Activated naive CD4-positive, alpha-beta T cell treated with anti-CD3 and anti-CD28 coated beads, Interleukin-2, amount 50 U/mL, for 24 hours (primary cell): ENCODE measurements at regions not wholly inside any gene's neighbourhood (a gene's known extent, or its start where the extent isn't known, plus 50 kb on each side); places are given as distances from the start of the nearest gene placed in this dataset.

ENCODE experiments used
- H3K27ac Mint-ChIP-seq: one replicate; pipeline ENCODE4 v1.8.0; 2021; ENCODE audit warnings: mild to moderate bottlenecking, mixed read lengths
- H3K27me3 Mint-ChIP-seq: one replicate; pipeline ENCODE4 v1.8.0; 2021; ENCODE audit warnings: mixed read lengths
- H3K36me3 Mint-ChIP-seq: one replicate; pipeline ENCODE4 v1.8.0; 2021; ENCODE audit warnings: mixed read lengths
- H3K4me1 Mint-ChIP-seq: one replicate; pipeline ENCODE4 v1.8.0; 2021; ENCODE audit warnings: mixed read lengths
- H3K4me3 Mint-ChIP-seq: one replicate; pipeline ENCODE4 v1.8.0; 2021; ENCODE audit warnings: mild to moderate bottlenecking, mixed read lengths
- H3K9me3 Mint-ChIP-seq: one replicate; pipeline ENCODE4 v1.8.0; 2021; ENCODE audit warnings: mixed read lengths

DNA sequence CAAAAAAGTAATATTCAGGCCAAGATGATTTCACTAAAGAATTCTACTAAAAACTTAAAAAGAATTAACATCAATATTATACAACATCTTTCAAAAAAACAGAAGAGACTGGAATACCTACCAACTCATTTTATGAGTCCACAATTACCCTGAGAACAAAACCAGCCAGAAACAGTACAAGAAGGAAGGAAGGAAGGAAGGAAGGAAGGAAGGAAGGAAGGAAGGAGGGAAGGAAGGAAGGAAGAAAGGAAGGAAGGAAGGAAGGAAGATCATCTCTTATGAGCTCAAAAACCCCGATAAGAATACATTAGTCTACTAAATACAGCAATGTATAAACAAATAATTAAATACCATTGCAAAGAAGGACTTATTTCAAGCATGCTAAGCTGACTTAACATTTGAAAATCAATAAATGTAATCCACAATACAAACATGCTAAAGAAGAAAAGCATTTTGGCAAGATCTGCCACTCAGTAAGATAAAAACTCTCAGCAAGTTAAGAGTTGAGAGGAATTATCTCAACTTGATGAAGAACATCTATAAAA lies 149.9 kb upstream of the RGS18 start:
- H3K27ac Mint-ChIP-seq, result no peak overlapping the region
- no peaks in the 10 kb centered on the region for H3K36me3 Mint-ChIP-seq
- H3K9me3 Mint-ChIP-seq, result no peaks in the 10 kb centered on the region
- no peaks in the 10 kb centered on the region for H3K27me3 Mint-ChIP-seq
- H3K4me1 Mint-ChIP-seq, result no peaks in the 10 kb centered on the region
- no peak overlapping the region for H3K4me3 Mint-ChIP-seq

DNA sequence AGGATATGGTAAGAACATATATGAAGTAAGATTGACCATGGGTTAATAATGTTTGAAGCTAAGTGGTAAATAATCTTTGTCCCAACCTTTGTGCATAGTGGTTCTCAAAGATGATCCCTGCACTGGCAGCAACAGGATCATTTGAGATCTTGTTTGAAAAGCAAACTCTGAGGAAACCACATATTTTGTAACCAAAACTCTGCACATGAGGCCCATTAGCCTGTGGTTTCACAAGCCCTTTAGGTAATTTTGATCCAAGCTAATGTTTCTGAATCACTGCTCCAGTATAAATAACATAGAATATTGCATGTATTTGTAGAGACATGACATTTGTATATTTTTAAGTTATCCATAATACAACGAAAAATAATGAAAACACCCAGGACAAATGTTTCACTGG lies 147.9 kb upstream of the RGS18 start:
- no peak overlapping the region for H3K4me3 Mint-ChIP-seq
- no peaks in the 10 kb centered on the region for H3K27me3 Mint-ChIP-seq
- no peaks in the 10 kb centered on the region for H3K4me1 Mint-ChIP-seq
- H3K9me3 Mint-ChIP-seq, result no peaks in the 10 kb centered on the region
- no peak overlapping the region for H3K27ac Mint-ChIP-seq
- H3K36me3 Mint-ChIP-seq, result no peaks in the 10 kb centered on the region

GRCh38 chr1:192011525-192011924 lies 146.7 kb upstream of the RGS18 start:
- Mint-ChIP-seq H3K9me3 (no peaks in the 10 kb centered on the region), H3K36me3 (no peaks in the 10 kb centered on the region), H3K27me3 (no peaks in the 10 kb centered on the region)

DNA sequence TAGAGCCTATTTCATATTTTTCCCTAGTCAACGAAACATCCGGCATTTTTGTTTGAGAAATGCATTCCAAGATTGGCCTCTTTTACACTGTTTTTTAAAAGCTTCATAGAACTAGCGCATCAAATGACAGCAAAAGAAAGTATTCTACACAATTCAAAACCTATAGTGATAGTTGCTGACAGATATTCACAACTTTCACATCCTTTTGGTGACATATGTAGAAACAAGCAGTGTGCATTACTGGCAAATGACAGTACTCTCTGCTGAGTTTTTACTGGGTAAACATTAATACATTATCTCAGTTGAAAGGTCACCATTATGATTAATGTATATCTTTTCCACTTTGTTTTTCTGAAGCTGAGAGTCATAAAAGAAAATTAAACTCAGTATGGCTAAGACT lies 135.4 kb upstream of the RGS18 start:
- H3K36me3 Mint-ChIP-seq, result no peaks in the 10 kb centered on the region
- H3K4me3 Mint-ChIP-seq, result no peak overlapping the region
- H3K9me3 Mint-ChIP-seq, result peaks cover 8% of the 10 kb centered on the region
- H3K4me1 Mint-ChIP-seq, result no peaks in the 10 kb centered on the region
- H3K27me3 Mint-ChIP-seq, result no peaks in the 10 kb centered on the region
- H3K27ac Mint-ChIP-seq, result no peak overlapping the region

More at GRCh38 chr1:192011525-192011924, 146.7 kb upstream of the RGS18 start:
- Mint-ChIP-seq H3K4me1 (no peaks in the 10 kb centered on the region), H3K27ac (no peak overlapping the region), H3K4me3 (no peak overlapping the region)

- Mint-ChIP-seq H3K9me3 (peaks cover 13% of the 10 kb centered on the region), H3K4me3 (no peak overlapping the region), H3K27ac (no peak overlapping the region), H3K36me3 (no peaks in the 10 kb centered on the region), H3K4me1 (no peaks in the 10 kb centered on the region), H3K27me3 (no peaks in the 10 kb centered on the region)
Measured at GRCh38 chr1:192024881-192025280, 133.4 kb upstream of the RGS18 start.

DNA sequence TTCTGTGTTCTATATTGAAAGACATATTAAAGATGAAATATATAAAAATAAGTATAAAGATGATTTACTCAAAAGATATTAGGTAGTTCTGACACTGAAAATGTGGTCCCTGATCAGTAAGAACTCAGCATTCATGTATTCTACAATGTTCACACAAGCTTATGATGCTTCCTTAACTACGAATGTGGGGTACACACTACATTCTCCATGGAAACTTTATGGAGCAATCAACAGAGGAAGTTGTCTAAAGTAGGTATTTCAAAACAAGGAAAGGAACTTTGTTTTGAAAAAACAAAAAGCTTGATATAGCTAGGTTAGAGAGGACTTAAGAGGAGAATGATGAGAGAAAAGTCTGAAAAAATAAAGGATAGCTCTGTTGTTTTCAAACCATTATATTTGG lies 119.7 kb upstream of the RGS18 start:
- Mint-ChIP-seq H3K4me1 (no peaks in the 10 kb centered on the region), H3K36me3 (no peaks in the 10 kb centered on the region), H3K9me3 (peaks cover 3% of the 10 kb centered on the region), H3K27me3 (no peaks in the 10 kb centered on the region), H3K27ac (no peak overlapping the region), H3K4me3 (no peak overlapping the region)

- H3K36me3 Mint-ChIP-seq, result no peaks in the 10 kb centered on the region
- no peaks in the 10 kb centered on the region for H3K4me1 Mint-ChIP-seq
- H3K4me3 Mint-ChIP-seq, result no peak overlapping the region
- H3K27ac Mint-ChIP-seq, result no peak overlapping the region
- no peaks in the 10 kb centered on the region for H3K27me3 Mint-ChIP-seq
- H3K9me3 Mint-ChIP-seq, result no peaks in the 10 kb centered on the region
Measured at GRCh38 chr1:192045131-192045530, 113.1 kb upstream of the RGS18 start.

- Mint-ChIP-seq H3K4me3 (no peak overlapping the region), H3K27me3 (no peaks in the 10 kb centered on the region), H3K36me3 (no peaks in the 10 kb centered on the region), H3K9me3 (no peaks in the 10 kb centered on the region), H3K27ac (no peak overlapping the region), H3K4me1 (no peaks in the 10 kb centered on the region)
Measured at GRCh38 chr1:192053531-192053971, 104.7 kb upstream of the RGS18 start.

GRCh38 chr1:192057766-192058165 lies 100.5 kb upstream of the RGS18 start:
- H3K27ac Mint-ChIP-seq, result no peak overlapping the region
- no peaks in the 10 kb centered on the region for H3K9me3 Mint-ChIP-seq
- no peaks in the 10 kb centered on the region for H3K36me3 Mint-ChIP-seq
- no peak overlapping the region for H3K4me3 Mint-ChIP-seq
- H3K4me1 Mint-ChIP-seq, result no peaks in the 10 kb centered on the region
- no peaks in the 10 kb centered on the region for H3K27me3 Mint-ChIP-seq

- H3K36me3 Mint-ChIP-seq, result no peaks in the 10 kb centered on the region
- H3K9me3 Mint-ChIP-seq, result no peaks in the 10 kb centered on the region
- H3K4me1 Mint-ChIP-seq, result no peaks in the 10 kb centered on the region
- no peaks in the 10 kb centered on the region for H3K27me3 Mint-ChIP-seq
- H3K4me3 Mint-ChIP-seq, result no peak overlapping the region
- no peak overlapping the region for H3K27ac Mint-ChIP-seq
Measured at GRCh38 chr1:192059407-192059806, 98.9 kb upstream of the RGS18 start.

DNA sequence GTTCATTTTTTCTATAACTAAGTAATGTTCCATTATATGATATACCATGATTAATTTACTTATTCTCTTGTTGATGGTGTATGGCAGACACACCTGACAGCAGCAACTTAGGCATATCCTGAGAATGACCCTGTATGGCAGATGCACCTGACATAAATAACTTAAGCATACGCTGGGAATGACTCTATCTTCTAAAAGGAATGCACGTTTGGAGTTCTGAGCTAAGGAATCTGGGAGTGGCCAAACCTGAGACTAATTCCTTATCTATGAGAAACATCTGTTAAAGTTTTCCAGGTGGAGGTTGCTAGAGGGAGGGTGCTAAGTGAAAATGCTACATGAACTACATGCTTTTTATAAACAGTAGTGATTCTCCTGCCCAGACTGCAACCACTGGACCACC lies 96.7 kb upstream of the RGS18 start:
- no peaks in the 10 kb centered on the region for H3K27me3 Mint-ChIP-seq
- H3K36me3 Mint-ChIP-seq, result no peaks in the 10 kb centered on the region
- no peak overlapping the region for H3K4me3 Mint-ChIP-seq
- no peaks in the 10 kb centered on the region for H3K4me1 Mint-ChIP-seq
- no peak overlapping the region for H3K27ac Mint-ChIP-seq
- H3K9me3 Mint-ChIP-seq, result no peaks in the 10 kb centered on the region

GRCh38 chr1:192065087-192065486 lies 93.2 kb upstream of the RGS18 start:
- H3K4me3 Mint-ChIP-seq, result no peak overlapping the region
- no peaks in the 10 kb centered on the region for H3K9me3 Mint-ChIP-seq
- H3K36me3 Mint-ChIP-seq, result no peaks in the 10 kb centered on the region
- no peak overlapping the region for H3K27ac Mint-ChIP-seq
- no peaks in the 10 kb centered on the region for H3K4me1 Mint-ChIP-seq
- no peaks in the 10 kb centered on the region for H3K27me3 Mint-ChIP-seq

DNA sequence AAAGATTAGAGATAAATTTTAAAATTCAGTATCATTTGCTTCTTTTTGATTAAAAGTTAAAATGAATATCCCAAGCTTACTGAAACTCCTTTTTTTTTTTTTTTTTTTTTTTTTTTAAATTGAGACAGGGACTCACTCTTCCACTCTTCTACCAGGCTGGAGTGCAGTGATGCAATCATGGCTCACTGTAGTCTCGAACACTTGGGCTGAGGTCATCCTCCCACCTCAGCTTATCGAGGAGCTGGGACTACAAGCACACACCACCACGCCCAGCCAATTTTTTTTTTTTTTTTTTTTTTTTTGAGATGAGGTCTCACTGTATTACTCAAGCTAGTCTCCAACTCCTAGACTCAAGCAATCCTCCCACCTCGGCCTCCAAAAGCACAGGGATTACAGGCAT lies 92.1 kb upstream of the RGS18 start:
- H3K9me3 Mint-ChIP-seq, result no peaks in the 10 kb centered on the region
- no peaks in the 10 kb centered on the region for H3K36me3 Mint-ChIP-seq
- H3K27ac Mint-ChIP-seq, result no peak overlapping the region
- no peaks in the 10 kb centered on the region for H3K27me3 Mint-ChIP-seq
- no peaks in the 10 kb centered on the region for H3K4me1 Mint-ChIP-seq
- H3K4me3 Mint-ChIP-seq, result no peak overlapping the region

- no peaks in the 10 kb centered on the region for H3K9me3 Mint-ChIP-seq
- H3K4me1 Mint-ChIP-seq, result no peaks in the 10 kb centered on the region
- no peaks in the 10 kb centered on the region for H3K27me3 Mint-ChIP-seq
- no peaks in the 10 kb centered on the region for H3K36me3 Mint-ChIP-seq
- no peak overlapping the region for H3K27ac Mint-ChIP-seq
- no peak overlapping the region for H3K4me3 Mint-ChIP-seq
Measured at GRCh38 chr1:192067360-192067759, 90.9 kb upstream of the RGS18 start.

DNA sequence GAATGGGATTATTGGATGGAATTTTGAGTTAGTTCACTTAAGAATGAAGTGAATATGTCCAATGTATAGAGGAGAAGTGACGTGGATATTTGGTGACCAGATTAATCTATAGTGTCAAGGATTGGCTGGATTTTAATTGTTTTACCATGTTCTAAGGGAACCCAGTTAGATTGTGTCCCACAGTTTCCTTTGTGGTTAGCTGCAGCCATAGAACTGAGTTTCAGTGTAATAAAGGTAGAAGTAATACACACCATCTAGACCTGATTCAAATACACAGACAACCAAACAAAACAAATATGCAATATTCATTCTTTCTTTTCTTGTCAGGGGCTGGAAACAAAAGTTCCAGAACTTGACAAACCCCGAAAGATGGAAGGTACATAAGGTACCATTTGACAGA lies 88.0 kb upstream of the RGS18 start:
- Mint-ChIP-seq H3K9me3 (no peaks in the 10 kb centered on the region), H3K27ac (no peak overlapping the region), H3K4me1 (no peaks in the 10 kb centered on the region), H3K36me3 (no peaks in the 10 kb centered on the region), H3K27me3 (no peaks in the 10 kb centered on the region), H3K4me3 (no peak overlapping the region)

- Mint-ChIP-seq H3K9me3 (peaks cover 8% of the 10 kb centered on the region), H3K27ac (no peak overlapping the region)
Measured at GRCh38 chr1:192080684-192081083, 77.6 kb upstream of the RGS18 start.

GRCh38 chr1:192081359-192081758 lies 76.9 kb upstream of the RGS18 start:
- Mint-ChIP-seq H3K36me3 (no peaks in the 10 kb centered on the region), H3K27me3 (no peaks in the 10 kb centered on the region), H3K27ac (no peak overlapping the region), H3K4me3 (no peak overlapping the region), H3K4me1 (no peaks in the 10 kb centered on the region), H3K9me3 (peaks cover 8% of the 10 kb centered on the region)

More at GRCh38 chr1:192080684-192081083, 77.6 kb upstream of the RGS18 start:
- Mint-ChIP-seq H3K4me1 (no peaks in the 10 kb centered on the region), H3K4me3 (no peak overlapping the region), H3K27me3 (no peaks in the 10 kb centered on the region), H3K36me3 (no peaks in the 10 kb centered on the region)
